Heart left ventricle (tissue), 13 donors: ENCODE measurements at regions not wholly inside any gene's neighbourhood (a gene's known extent, or its start where the extent isn't known, plus 50 kb on each side); places are given as distances from the start of the nearest gene placed in this dataset.

Experiments
- CTCF ChIP-seq, 12 donors: fragments of 200-600 bp; sonication (generic) in 4 of 12; IDR thresholded peaks; one replicate each; pipeline versions ENCODE4 v1.5.0 to v1.8.0; 2018 to 2022; ENCODE audit warnings: antibody characterized with exemption in 12 of 12, mild to moderate bottlenecking in 5 of 12
- POLR2A ChIP-seq, 2 donors: fragments of 450-650 bp; IDR thresholded peaks; one replicate each; pipeline ENCODE4 v1.6.1; 2017; ENCODE audit warnings: antibody characterized with exemption in 2 of 2, mild to moderate bottlenecking in 2 of 2, moderate library complexity in 2 of 2
- donor health status: ischemic (EF 13 %, LVEDD 7.1; RV severe dilation, severe dysfunction).
- donor health status: DM: no; HTN: yes; CAD: no.
- donor health status: DM: no; HTN: no; CAD: no.
- donor health status: ischemic (EF 25% LVEDD 6.9; RV normal size, moderate dysfunction).
- donor health status: ischemic (EF 25% LVEDD 5.7; RV mildly dilated, moderate dysfunction).
- donor health status: ischemic (EF 35%, LVEDD 5.7; RV mildly dilated, moderate dysfunction).
- donor health status: nonischemic (EF 11% LVEDD 7.7; RV severe dilation, severe dysfunction).
- donor health status: DM: yes; HTN: yes; CAD: no.
- donor health status: PGD.
- donor health status: ischemic (EF 29% LVEDD 5.4; RV normal size, mild dysfunction).
- donor health status: nonischemic (EF 23%, LVEDD 6.1; RV moderate dilation, normal function).

DNA sequence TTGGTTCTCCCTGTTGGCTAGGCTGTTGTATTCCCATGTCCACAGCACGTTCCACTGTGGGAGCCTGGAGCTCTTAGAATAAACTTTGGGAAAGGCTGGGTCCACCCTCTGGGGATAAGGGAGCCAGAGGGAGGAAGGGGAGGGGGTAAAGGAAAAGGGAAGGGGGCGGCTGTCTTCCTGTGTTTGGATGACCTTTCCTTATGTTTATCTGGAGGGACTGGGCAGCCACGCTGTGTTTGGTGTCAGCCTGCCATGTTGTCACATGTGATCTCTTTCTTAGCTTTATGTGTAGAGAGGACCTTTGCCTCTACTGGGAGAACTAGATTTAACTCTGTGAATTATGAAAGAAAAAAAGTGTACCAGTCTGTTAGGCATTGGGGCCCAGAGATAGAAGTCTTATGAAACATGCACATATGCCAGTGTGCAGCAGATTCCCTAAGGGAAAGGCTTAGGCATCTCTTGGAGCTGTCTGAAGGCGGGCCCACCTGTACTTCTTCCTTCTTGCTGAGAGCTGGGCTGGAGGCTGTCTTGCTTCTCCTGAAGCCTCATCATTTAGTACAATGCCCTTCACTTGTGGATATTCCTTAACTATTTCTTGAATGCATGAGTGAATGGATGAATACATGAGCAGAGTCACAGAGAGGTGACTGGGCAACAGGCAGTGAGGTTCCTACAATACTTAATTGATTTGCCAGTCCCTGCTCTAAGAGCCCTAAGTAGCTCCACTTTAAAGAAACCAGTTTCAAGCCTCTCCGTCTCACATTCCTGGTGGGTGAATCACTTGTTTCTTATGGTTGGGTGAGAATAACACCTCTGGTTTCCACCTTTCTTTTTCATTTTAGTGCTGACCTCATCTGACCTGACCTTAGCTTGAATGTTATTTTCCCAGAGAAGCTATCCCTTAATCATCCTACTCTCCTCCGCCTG is 62.5 kb upstream of the ARHGAP29 start:
- TF ChIP-seq CTCF (IDR thresholded peaks at IDR 0.05) (no peak), POLR2A (IDR thresholded peaks at IDR 0.05) (no peak)
